SH-SY5Y (cell line): ENCODE measurements at regions not wholly inside any gene's neighbourhood (a gene's known extent, or its start where the extent isn't known, plus 50 kb on each side); places are given as distances from the start of the nearest gene placed in this dataset.

ENCODE experiments used
- GATA2 ChIP-seq: IDR thresholded peaks from 2 replicates; pipeline ENCODE4 v1.6.1; 2011; ENCODE audit warnings: mild to moderate bottlenecking, low read depth, low read length
- GATA3 ChIP-seq: IDR thresholded peaks from 2 replicates; pipeline ENCODE4 v1.6.1; 2011; ENCODE audit warnings: low read depth, mild to moderate bottlenecking, low read length, moderate library complexity

- TF ChIP-seq GATA2 = no peak
- no peak for TF ChIP-seq GATA3
Observed at GRCh38 chr3:99470841-99471240, 167.6 kb upstream of the COL8A1 start.

- TF ChIP-seq GATA2 (no peak), GATA3 (no peak)
Observed at GRCh38 chr3:99468918-99469317, 169.5 kb upstream of the COL8A1 start.

GRCh38 chr3:99467420-99467819 is 171.0 kb upstream of the COL8A1 start:
- TF ChIP-seq GATA2 (no peak), GATA3 (no peak)

- TF ChIP-seq GATA3 (no peak), GATA2 (no peak)
Observed at GRCh38 chr3:99466331-99466730, 172.1 kb upstream of the COL8A1 start.

GRCh38 chr3:99458013-99458412 is 180.4 kb upstream of the COL8A1 start:
- TF ChIP-seq GATA3 (no peak), GATA2 (no peak)

GRCh38 chr3:99442599-99442998 is 195.8 kb upstream of the COL8A1 start:
- no peak for TF ChIP-seq GATA2
- TF ChIP-seq GATA3 = no peak

GRCh38 chr3:99439892-99440291 is 198.5 kb upstream of the COL8A1 start:
- TF ChIP-seq GATA2 (no peak), GATA3 (no peak)

- no peak for TF ChIP-seq GATA3
- TF ChIP-seq GATA2 = no peak
Observed at GRCh38 chr3:99434190-99434589, 204.2 kb upstream of the COL8A1 start.

GRCh38 chr3:99430348-99431134 is 207.9 kb upstream of the COL8A1 start:
- TF ChIP-seq GATA2 (no peak), GATA3 (no peak)

GRCh38 chr3:99429502-99429901 is 208.9 kb upstream of the COL8A1 start:
- TF ChIP-seq GATA2 = no peak
- TF ChIP-seq GATA3 = no peak

GRCh38 chr3:99425930-99426329 is 212.5 kb upstream of the COL8A1 start:
- TF ChIP-seq GATA2 (no peak), GATA3 (no peak)

- TF ChIP-seq GATA3 (no peak), GATA2 (no peak)
Observed at GRCh38 chr3:99419116-99419515, 219.3 kb upstream of the COL8A1 start.

GRCh38 chr3:99418709-99419108 is 219.7 kb upstream of the COL8A1 start:
- no peak for TF ChIP-seq GATA2
- no peak for TF ChIP-seq GATA3

- TF ChIP-seq GATA2 (no peak), GATA3 (no peak)
Observed at GRCh38 chr3:99418209-99418635, 220.2 kb upstream of the COL8A1 start.

GRCh38 chr3:99413504-99413903 is 224.9 kb upstream of the COL8A1 start:
- TF ChIP-seq GATA2 = no peak
- no peak for TF ChIP-seq GATA3

- TF ChIP-seq GATA2 = no peak
- TF ChIP-seq GATA3 = no peak
Observed at GRCh38 chr3:99410789-99411311, 227.5 kb upstream of the COL8A1 start.
